ENCODE measurements at regions not wholly inside any gene's neighbourhood (a gene's known extent, or its start where the extent isn't known, plus 50 kb on each side); places are given as distances from the start of the nearest gene placed in this dataset.

GRCh38 chr5:79865579-79865978 is 125.5 kb downstream of the MTX3 start:
- WGBS: 90% methylated on average over 2 of the region's 2 CpGs
- no peak overlapping the region for H3K9ac ChIP-seq (ENCODE audit: low read depth in 1 of 2, low read length in 2 of 2)
- TF ChIP-seq, protein P1, sequence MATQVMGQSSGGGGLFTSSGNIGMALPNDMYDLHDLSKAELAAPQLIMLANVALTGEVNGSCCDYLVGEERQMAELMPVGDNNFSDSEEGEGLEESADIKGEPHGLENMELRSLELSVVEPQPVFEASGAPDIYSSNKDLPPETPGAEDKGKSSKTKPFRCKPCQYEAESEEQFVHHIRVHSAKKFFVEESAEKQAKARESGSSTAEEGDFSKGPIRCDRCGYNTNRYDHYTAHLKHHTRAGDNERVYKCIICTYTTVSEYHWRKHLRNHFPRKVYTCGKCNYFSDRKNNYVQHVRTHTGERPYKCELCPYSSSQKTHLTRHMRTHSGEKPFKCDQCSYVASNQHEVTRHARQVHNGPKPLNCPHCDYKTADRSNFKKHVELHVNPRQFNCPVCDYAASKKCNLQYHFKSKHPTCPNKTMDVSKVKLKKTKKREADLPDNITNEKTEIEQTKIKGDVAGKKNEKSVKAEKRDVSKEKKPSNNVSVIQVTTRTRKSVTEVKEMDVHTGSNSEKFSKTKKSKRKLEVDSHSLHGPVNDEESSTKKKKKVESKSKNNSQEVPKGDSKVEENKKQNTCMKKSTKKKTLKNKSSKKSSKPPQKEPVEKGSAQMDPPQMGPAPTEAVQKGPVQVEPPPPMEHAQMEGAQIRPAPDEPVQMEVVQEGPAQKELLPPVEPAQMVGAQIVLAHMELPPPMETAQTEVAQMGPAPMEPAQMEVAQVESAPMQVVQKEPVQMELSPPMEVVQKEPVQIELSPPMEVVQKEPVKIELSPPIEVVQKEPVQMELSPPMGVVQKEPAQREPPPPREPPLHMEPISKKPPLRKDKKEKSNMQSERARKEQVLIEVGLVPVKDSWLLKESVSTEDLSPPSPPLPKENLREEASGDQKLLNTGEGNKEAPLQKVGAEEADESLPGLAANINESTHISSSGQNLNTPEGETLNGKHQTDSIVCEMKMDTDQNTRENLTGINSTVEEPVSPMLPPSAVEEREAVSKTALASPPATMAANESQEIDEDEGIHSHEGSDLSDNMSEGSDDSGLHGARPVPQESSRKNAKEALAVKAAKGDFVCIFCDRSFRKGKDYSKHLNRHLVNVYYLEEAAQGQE (IDR thresholded peaks at IDR 0.05): no peak
- TF ChIP-seq, protein P2, sequence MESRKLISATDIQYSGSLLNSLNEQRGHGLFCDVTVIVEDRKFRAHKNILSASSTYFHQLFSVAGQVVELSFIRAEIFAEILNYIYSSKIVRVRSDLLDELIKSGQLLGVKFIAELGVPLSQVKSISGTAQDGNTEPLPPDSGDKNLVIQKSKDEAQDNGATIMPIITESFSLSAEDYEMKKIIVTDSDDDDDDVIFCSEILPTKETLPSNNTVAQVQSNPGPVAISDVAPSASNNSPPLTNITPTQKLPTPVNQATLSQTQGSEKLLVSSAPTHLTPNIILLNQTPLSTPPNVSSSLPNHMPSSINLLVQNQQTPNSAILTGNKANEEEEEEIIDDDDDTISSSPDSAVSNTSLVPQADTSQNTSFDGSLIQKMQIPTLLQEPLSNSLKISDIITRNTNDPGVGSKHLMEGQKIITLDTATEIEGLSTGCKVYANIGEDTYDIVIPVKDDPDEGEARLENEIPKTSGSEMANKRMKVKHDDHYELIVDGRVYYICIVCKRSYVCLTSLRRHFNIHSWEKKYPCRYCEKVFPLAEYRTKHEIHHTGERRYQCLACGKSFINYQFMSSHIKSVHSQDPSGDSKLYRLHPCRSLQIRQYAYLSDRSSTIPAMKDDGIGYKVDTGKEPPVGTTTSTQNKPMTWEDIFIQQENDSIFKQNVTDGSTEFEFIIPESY (IDR thresholded peaks at IDR 0.05): no peak
- TF ChIP-seq EGR1 (IDR thresholded peaks at IDR 0.05; ENCODE audit: low read depth in 2 of 2) (no peak), TAF1 (conservative IDR thresholded peaks at IDR 0.05) (no peak), GABPA (IDR thresholded peaks at IDR 0.05 in 1 of 2, conservative IDR thresholded peaks at IDR 0.05 in 1 of 2) (no peak), FOXA1 (IDR thresholded peaks at IDR 0.05) (no peak), YY1 (IDR thresholded peaks at IDR 0.05) (no peak), RAD21 (IDR thresholded peaks at IDR 0.05) (no peak), ATF3 (IDR thresholded peaks at IDR 0.05) (no peak), HNF4A (conservative IDR thresholded peaks at IDR 0.05) (no peak), NR2F2 (IDR thresholded peaks at IDR 0.05) (no peak)
- TF ChIP-seq, protein P3, sequence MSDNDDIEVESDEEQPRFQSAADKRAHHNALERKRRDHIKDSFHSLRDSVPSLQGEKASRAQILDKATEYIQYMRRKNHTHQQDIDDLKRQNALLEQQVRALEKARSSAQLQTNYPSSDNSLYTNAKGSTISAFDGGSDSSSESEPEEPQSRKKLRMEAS (IDR thresholded peaks at IDR 0.05): no peak
- TF ChIP-seq, protein P4, sequence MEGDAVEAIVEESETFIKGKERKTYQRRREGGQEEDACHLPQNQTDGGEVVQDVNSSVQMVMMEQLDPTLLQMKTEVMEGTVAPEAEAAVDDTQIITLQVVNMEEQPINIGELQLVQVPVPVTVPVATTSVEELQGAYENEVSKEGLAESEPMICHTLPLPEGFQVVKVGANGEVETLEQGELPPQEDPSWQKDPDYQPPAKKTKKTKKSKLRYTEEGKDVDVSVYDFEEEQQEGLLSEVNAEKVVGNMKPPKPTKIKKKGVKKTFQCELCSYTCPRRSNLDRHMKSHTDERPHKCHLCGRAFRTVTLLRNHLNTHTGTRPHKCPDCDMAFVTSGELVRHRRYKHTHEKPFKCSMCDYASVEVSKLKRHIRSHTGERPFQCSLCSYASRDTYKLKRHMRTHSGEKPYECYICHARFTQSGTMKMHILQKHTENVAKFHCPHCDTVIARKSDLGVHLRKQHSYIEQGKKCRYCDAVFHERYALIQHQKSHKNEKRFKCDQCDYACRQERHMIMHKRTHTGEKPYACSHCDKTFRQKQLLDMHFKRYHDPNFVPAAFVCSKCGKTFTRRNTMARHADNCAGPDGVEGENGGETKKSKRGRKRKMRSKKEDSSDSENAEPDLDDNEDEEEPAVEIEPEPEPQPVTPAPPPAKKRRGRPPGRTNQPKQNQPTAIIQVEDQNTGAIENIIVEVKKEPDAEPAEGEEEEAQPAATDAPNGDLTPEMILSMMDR (IDR thresholded peaks at IDR 0.05; ENCODE audit: low read depth, low read length, missing input control): no peak
- no peaks in the 10 kb centered on the region for H3K9me3 ChIP-seq (ENCODE audit: control insufficient read depth in 4 of 4, low read length in 3 of 4)
- no peak overlapping the region for H3K4me3 ChIP-seq (ENCODE audit: low read depth in 1 of 3, low read length in 3 of 3)
- H3K27ac ChIP-seq (ENCODE audit: low read depth in 1 of 2, low read length in 2 of 2): no peak overlapping the region
- H3K27me3 ChIP-seq (ENCODE audit: control insufficient read depth in 4 of 4, insufficient read depth in 4 of 4, low read length in 3 of 4): no peaks in the 10 kb centered on the region
- H3K36me3 ChIP-seq (ENCODE audit: control insufficient read depth in 4 of 4, insufficient read depth in 3 of 4, low read depth in 1 of 4, low read length in 3 of 4): no peaks in the 10 kb centered on the region
- H3K4me1 ChIP-seq (ENCODE audit: control insufficient read depth in 4 of 4, insufficient read depth in 4 of 4, low read length in 3 of 4): no peaks in the 10 kb centered on the region
- DNase-seq (ENCODE audit: low spot score): no peak

DNA sequence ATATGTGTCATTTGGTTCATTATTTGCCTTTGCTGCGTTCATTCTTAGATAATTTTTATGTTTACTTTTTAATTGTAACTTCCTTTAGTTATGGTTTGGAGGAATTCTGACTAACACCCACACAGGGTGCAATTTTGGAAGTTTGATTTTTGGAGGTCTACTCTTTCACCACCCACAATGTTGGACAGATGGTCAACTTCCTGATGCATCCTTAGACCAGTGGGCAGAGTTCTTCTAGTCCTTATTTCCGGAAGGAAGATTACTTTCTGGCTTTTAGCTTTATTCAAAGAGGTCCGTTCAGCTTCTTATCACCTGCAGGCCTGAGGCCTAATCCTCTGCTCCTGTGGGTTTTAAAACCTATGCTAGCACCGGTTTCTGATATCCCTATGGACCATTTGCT is 126.7 kb downstream of the MTX3 start:
- H3K36me3 ChIP-seq (ENCODE audit: control insufficient read depth in 4 of 4, insufficient read depth in 3 of 4, low read depth in 1 of 4, low read length in 3 of 4): no peaks in the 10 kb centered on the region
- TF ChIP-seq ATF3 (IDR thresholded peaks at IDR 0.05) (no peak), FOXA2 (IDR thresholded peaks at IDR 0.05) (no peak), HNF4A (conservative IDR thresholded peaks at IDR 0.05) (no peak), SP1 (IDR thresholded peaks at IDR 0.05) (no peak)
- TF ChIP-seq, protein P2 (IDR thresholded peaks at IDR 0.05): no peak
- TF ChIP-seq, protein P1 (IDR thresholded peaks at IDR 0.05): no peak
- WGBS: 55% methylated on average over 4 of the region's 4 CpGs
- H3K9ac ChIP-seq (ENCODE audit: low read depth in 1 of 2, low read length in 2 of 2): no peak overlapping the region
- no peaks in the 10 kb centered on the region for H3K27me3 ChIP-seq (ENCODE audit: control insufficient read depth in 4 of 4, insufficient read depth in 4 of 4, low read length in 3 of 4)
- no peaks in the 10 kb centered on the region for H3K4me1 ChIP-seq (ENCODE audit: control insufficient read depth in 4 of 4, insufficient read depth in 4 of 4, low read length in 3 of 4)
- no peaks in the 10 kb centered on the region for H3K9me3 ChIP-seq (ENCODE audit: control insufficient read depth in 4 of 4, low read length in 3 of 4)
- H3K27ac ChIP-seq (ENCODE audit: low read depth in 1 of 2, low read length in 2 of 2): no peak overlapping the region
- H3K4me3 ChIP-seq (ENCODE audit: low read depth in 1 of 3, low read length in 3 of 3): no peak overlapping the region
- DNase-seq (ENCODE audit: low spot score): no peak

Data from liver (tissue), 8 donors.